ENCODE measurements at regions not wholly inside any gene's neighbourhood (a gene's known extent, or its start where the extent isn't known, plus 50 kb on each side); places are given as distances from the start of the nearest gene placed in this dataset.

DNA sequence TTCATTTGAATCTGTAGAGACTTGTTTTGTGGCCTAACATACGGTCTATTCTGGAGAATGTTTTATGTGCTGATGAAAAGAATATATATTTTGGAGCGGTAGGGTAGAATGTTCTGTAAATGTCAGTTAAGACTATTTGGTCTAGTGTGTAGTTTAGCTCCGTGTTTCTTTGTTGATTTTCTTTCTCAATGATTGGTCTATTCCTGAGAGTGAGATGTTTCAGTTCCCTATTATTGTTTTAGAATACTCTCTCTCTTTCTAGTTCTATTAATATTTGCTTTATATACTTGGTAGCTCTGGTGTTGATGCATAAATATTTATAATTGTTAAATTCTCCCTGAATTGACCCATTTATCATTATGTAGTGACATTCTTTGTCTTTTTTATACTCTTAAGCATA lies 236.5 kb downstream of the GLUD2 start:
- TF ChIP-seq NCOA4 (IDR thresholded peaks at IDR 0.05; ENCODE audit: partially characterized antibody) (no peak), KAT7 (CRISPR knock-in tag; IDR thresholded peaks at IDR 0.05; ENCODE audit: borderline replicate concordance) (no peak), ZFP1 (CRISPR knock-in tag; IDR thresholded peaks at IDR 0.05) (no peak), SRSF1 (IDR thresholded peaks at IDR 0.05; ENCODE audit: low read depth, low read length) (no peak), POLR2AphosphoS2 (IDR thresholded peaks at IDR 0.05; ENCODE audit: low read length) (no peak), POLR2A (conservative IDR thresholded peaks at IDR 0.05) (no peak)

Measured in K562 (cell line).